Upper lobe of left lung (tissue), 4 donors: ENCODE measurements at regions not wholly inside any gene's neighbourhood (a gene's known extent, or its start where the extent isn't known, plus 50 kb on each side); places are given as distances from the start of the nearest gene placed in this dataset.

Experiments
- POLR2A ChIP-seq, 4 donors: fragments of 450-650 bp; IDR thresholded peaks; one replicate each; pipeline ENCODE4 v1.5.1; 2016 to 2017; ENCODE audit warnings: antibody characterized with exemption in 4 of 4, mild to moderate bottlenecking in 2 of 4
- POLR2AphosphoS5 ChIP-seq, 2 donors: sonication (generic); formaldehyde crosslinking; IDR thresholded peaks; one replicate each; pipeline ENCODE4 v1.5.1; 2017; ENCODE audit warnings: antibody characterized with exemption in 2 of 2
- TF ChIP-seq, protein P1 (sequence below), 6 experiments: fragments of 450-650 bp in 4 of 6; fragments of 200-600 bp in 2 of 6; sonication (generic) in 2 of 6; IDR thresholded peaks; one replicate each; pipeline ENCODE4 v1.5.1; 2016 to 2019; ENCODE audit warnings: antibody characterized with exemption in 6 of 6

DNA sequence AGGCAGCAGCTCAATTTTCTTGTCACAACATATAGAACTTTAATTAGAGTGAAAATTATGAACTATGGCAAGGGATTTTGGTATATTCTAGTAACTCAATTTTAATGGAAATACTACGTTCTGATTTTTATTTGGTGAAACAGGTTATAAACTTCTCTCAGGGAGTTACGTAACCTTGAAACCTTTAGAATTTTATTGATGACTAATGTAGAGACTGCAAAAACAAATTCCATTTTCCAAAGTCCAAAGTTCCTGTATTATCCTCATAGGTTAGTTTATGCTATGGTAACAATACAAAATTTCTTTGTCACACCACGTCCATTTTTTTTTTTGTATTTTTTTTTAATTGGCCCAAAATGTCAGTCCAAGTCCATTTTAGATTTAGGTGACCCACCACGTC lies 185.7 kb downstream of the KLF5 start:
- TF ChIP-seq, protein P1, sequence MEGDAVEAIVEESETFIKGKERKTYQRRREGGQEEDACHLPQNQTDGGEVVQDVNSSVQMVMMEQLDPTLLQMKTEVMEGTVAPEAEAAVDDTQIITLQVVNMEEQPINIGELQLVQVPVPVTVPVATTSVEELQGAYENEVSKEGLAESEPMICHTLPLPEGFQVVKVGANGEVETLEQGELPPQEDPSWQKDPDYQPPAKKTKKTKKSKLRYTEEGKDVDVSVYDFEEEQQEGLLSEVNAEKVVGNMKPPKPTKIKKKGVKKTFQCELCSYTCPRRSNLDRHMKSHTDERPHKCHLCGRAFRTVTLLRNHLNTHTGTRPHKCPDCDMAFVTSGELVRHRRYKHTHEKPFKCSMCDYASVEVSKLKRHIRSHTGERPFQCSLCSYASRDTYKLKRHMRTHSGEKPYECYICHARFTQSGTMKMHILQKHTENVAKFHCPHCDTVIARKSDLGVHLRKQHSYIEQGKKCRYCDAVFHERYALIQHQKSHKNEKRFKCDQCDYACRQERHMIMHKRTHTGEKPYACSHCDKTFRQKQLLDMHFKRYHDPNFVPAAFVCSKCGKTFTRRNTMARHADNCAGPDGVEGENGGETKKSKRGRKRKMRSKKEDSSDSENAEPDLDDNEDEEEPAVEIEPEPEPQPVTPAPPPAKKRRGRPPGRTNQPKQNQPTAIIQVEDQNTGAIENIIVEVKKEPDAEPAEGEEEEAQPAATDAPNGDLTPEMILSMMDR (IDR thresholded peaks at IDR 0.05) = no peak
- TF ChIP-seq POLR2AphosphoS5 (IDR thresholded peaks at IDR 0.05) (no peak), POLR2A (IDR thresholded peaks at IDR 0.05) (no peak)
